Suppressor macrophage (primary cell): ENCODE measurements at regions not wholly inside any gene's neighbourhood (a gene's known extent, or its start where the extent isn't known, plus 50 kb on each side); places are given as distances from the start of the nearest gene placed in this dataset.
A peak's percentile ranks its signal among the peaks of the same experiment; 100 is the strongest.

Source experiments
- DNase-seq, 4 experiments: peaks; one replicate each; pipeline ENCODE4 v3.0.0-alpha.2; 2020 to 2022

GRCh38 chr1:87512431-87512830 lies 183.8 kb downstream of the LMO4 start:
- DNase-seq = no peak

DNA sequence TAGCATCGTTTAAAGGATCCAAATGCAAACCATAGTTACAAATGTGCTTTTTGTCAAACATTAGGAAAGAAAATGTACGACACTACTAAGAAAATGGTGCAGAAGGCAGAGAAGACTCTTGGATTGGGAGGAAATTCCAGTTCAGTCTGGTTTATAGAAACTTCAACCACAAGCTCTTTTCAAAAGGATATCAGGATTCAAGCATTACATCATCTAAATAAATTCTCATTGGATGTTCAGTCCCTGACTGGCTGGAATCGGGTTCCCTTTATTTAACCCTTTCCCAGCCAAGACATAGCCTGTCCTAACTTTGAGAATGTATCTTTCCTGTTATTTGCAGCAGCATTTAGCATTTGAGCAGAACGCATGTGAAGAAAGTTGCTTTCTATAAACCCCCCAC lies 184.6 kb downstream of the LMO4 start:
- DNase-seq = no peak

- no peak for DNase-seq
These were observed 185.4 kb downstream of the LMO4 start for GRCh38 chr1:87513966-87514660.

DNA sequence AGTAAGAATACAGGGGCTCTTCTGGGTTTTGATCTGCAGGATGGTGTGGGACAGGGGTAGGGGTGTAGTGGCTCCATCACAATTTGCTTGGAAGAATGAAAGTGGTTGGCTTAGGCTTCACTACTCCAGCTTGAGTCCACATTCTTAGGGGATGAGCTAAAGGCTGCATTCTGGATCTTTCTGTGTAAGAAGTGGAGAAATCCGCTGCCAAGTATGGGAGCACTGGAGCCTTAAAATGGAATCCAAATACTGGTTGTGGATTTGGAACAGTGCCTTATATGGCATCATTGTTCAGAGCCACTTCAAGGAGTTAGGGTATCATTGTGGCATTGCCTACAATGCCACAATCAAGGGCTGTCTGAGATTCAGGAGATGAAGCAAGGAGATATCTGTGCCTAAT lies 187.1 kb downstream of the LMO4 start:
- DNase-seq = no peak

DNA sequence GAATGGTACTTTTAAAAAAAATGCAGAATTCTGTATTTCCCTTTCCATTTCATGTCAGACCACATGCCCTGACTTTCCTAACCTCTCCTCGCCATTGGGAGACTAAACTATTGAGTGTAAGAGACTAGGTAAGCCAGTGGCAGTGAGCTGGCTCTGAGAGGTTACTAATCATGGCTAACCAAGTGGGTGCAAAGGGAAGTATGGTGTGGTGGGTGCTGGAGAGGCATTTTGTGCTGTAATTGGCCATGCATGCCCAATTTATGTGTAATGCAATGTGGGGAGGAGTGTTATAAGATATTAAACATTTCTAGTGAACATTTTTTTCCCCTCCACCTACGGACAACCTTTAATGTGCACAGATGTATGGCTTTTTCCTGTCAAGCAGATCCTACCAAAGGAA lies 190.1 kb downstream of the LMO4 start:
- peak in 2 of 4 experiments; percentile 2 to 6 for DNase-seq

DNA sequence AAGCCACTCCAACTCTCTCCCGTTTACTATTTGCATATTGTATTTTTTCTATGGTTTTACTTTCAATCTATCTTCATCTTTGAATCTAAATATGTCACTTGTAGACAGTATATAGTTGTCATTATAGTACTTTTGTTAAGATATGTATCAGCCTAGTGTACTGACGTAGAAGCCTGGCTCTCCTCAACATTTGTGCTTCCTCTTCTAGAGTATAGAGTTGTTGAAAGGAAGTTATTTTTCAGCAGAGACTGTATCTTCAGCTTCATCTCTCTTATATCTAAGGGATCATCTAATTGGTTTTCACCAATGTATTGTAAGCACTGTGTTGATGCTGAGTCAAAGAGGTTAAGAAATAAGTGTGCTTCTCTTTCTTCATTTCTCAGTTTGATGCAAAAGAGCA lies 192.8 kb downstream of the LMO4 start:
- no peak for DNase-seq

DNA sequence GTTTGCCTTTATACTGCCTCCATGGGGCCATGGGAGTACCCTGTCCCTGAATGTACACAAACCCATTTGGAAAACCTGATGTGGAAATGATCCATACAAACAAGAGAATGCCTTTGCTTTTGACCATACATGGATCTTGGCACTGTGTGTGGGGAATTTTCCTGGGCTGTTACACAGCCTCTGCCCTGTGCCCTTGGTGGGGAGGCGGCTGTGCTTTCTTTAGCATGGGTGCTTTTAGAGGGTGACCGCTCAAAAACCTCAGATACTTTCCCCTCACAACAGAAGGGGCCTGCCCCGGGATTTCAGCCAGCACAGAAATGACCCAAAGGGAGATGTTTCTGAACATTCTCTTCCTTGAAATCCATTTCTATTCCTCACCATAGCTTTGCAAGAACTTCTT lies 194.8 kb downstream of the LMO4 start:
- no peak for DNase-seq

DNA sequence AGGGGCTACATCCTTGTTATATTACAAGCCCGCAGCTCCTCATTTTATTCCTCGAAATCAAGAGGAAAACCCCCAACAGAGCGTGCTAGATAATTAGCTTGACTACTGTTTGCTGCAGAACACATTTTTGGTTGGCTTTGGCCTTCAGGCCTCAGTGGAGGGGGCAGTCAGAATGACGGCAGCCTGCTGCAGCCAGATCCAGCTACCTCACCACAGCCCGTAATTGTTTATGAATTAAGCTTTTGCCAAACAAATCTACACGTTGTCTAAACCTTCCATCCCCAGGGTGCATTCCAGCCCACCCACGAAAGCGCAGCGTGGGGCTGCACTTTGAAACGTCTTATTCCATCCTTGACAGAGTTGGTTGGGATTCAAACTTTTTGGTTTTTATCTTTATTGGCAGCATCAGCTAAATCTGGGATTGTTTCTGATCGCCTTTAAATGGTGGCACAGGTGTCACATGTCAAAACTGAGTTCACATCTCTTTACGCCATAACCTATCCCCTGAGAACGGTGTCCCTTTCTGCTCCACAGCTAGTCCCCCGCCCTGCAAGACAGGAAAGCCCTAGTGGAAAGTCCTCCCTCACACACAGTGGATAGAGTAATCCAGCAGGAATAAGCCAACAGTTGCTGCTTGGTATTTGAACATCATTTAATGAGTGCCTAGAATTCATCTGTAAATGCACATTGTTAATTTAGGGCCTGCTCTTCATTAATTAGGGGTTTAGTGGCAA lies 195.5 kb downstream of the LMO4 start:
- no peak for DNase-seq

GRCh38 chr1:87528754-87529517 lies 200.3 kb downstream of the LMO4 start:
- DNase-seq = no peak

GRCh38 chr1:87530042-87530807 lies 201.5 kb downstream of the LMO4 start:
- no peak for DNase-seq

DNA sequence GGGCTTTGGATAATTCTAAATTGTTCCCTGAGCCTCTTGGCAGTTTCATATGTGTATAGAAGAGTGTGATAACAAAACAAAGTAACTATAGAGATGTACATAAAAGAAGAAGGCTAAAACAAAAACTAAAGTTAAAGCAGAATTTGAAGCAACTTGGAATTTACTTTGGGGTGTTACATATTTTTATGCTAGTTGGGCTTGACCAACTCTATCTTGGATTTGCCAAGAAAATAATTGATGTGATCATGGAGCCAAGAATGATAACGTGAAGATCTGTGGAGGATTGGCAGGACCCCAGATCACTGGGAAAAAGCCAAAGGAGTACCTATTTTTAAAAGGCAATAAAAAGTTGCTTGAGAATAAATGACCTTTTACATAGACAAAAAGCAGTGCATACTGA lies 206.9 kb downstream of the LMO4 start:
- no peak for DNase-seq

DNA sequence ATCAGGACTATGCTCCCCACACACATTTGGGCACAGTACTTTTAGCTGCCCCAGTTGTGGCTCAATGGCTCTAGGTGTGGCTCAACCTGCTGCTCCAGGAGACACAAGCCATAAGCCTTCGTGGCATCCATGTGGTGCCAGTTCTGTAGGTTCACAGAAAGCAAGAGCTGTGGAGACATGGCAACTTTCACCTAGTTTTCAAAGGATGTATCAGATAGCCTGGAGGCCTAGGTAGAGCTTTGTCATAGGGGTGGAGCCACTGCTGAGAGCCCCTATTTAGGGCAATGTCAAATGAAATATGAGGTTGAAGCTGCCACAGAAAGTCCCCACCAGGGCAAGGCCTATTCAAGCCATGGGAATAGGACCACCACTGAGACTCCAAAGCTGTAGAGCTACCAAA lies 210.5 kb downstream of the LMO4 start:
- no peak for DNase-seq

DNA sequence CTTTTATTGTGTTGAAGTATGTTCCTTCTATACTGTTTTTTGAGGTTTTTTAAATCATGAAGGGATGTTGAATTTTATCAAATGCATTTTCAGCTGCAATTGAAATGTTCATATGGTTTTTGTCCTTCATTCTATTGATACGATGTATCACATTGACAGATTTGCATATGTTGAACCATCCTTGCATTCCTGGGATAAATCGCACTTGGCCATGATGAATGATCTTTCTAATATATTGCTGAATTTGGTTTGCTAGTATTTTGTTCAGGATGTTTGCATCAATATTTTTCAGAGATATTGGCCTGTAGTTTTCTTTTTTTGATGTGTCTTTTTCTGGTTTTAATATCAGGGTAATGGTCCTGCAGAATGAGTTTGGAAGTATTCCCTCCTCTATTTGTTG lies 214.0 kb downstream of the LMO4 start:
- DNase-seq = no peak

DNA sequence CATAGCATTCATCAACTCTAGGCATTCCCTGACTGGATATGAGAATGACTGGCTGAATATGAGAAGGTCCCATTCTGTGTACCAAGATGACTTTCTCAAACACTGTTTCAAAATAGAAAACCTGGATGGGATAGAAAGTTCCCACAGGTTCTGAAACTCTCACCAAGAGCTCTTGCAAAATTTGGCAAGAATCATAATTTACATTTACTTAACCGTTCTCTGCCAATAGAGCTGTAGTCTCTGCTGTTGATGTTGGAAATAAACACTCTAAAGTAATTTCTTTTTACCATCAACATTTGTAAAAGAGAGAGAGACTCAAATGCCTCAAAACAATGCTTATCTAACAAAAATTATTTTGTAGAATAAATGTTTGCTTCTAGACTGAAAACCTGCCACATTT lies 221.1 kb downstream of the LMO4 start:
- DNase-seq = no peak

DNA sequence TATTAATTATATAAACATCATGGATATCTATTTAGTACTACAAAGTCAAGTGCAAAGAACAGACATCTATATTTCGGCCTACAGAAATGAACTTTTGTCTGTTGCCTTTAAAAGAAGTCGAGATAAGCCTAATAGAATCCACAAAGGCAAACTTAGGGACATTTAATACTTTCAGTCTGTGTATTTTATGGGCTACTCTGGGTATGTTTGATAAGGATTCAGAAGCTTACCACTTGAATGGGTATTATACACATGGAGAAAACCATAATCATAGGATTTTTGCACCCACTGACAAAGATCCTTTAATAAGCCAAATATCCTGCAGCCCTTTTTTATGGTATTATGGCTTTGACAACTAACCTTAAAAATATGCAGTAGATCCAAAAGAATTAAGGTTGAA lies 224.8 kb downstream of the LMO4 start:
- DNase-seq = no peak

GRCh38 chr1:87555366-87555765 lies 226.7 kb downstream of the LMO4 start:
- DNase-seq = no peak

- DNase-seq = no peak
These were observed 227.6 kb downstream of the LMO4 start for GRCh38 chr1:87556326-87556725.

- DNase-seq = no peak
These were observed 230.2 kb downstream of the LMO4 start for GRCh38 chr1:87558921-87559320.

DNA sequence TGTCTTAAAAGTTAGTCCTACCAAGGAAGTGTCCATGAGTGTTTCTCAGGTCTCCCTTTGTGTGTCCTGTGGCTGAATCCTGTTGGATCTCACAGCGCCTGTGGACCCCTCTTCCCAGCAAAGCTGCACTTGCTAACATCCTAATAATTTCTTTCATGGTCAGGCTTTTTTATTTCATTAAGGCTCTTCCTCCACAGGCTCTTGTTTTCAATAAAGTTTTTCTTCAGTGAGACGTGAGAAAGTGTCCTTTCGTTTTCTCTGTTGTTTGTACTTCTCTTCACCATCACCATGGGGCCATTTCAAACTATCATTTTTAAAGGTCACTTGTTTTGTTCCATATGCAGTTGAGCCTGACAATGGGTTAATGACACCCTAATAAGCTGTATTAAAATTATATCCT lies 231.5 kb downstream of the LMO4 start:
- DNase-seq = no peak

GRCh38 chr1:87560601-87561360 lies 232.1 kb downstream of the LMO4 start:
- DNase-seq = no peak

- DNase-seq = no peak
These were observed 234.5 kb downstream of the LMO4 start for GRCh38 chr1:87563211-87563610.

DNA sequence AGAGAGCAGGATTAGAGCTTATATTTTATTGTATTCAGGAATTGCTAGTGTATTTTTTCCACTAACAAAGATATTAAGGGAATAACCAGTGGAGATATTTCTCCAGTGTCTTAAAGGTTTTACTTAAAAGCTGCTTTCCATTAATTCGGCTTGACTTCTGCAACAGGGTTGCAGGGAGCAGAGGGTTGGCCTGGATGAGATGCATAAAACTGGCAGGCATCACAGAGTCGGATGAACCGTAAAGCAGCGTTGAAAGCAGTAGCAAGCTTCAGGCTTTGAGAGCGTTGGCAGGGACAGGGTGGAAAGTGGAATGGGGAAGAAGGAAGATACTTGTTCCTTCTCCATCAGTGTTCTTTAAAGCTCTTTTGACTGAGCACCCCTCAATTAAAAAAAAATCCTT lies 237.2 kb downstream of the LMO4 start:
- DNase-seq = no peak
